Transverse colon (tissue), 4 donors: ENCODE measurements at regions not wholly inside any gene's neighbourhood (a gene's known extent, or its start where the extent isn't known, plus 50 kb on each side); places are given as distances from the start of the nearest gene placed in this dataset.

Source experiments
- DNase-seq: peaks from one replicate; pipeline ENCODE4 v3.0.0-alpha.2; 2019
- H3K27ac ChIP-seq, 4 donors: fragments of 200-600 bp; sonication (generic); 2 replicates each; pipeline ENCODE4 v1.5.1; 2016 to 2018; ENCODE audit warnings: inconsistent platforms in 4 of 4
- H3K27me3 ChIP-seq: fragments of 200-600 bp; sonication (generic); 2 replicates; pipeline ENCODE4 v1.5.1; 2017; ENCODE audit warnings: inconsistent platforms
- H3K36me3 ChIP-seq, 4 donors: fragments of 200-600 bp; sonication (generic); 2 replicates each; pipeline ENCODE4 v1.5.1; 2017 to 2019; ENCODE audit warnings: inconsistent platforms in 4 of 4
- H3K4me1 ChIP-seq, 4 donors: fragments of 200-600 bp; sonication (generic); 2 replicates each; pipeline ENCODE4 v1.5.1; 2017 to 2020; ENCODE audit warnings: inconsistent platforms in 4 of 4
- H3K4me3 ChIP-seq, 4 donors: fragments of 200-600 bp; sonication (generic); 1 replicate in 1 of 4; 2 replicates in 3 of 4; pipeline versions ENCODE4 v1.5.1 to v1.6.1; 2017 to 2019; ENCODE audit warnings: inconsistent platforms in 4 of 4
- H3K9me3 ChIP-seq, 2 donors: fragments of 200-600 bp; sonication (generic); 2 replicates each; pipeline ENCODE4 v1.5.1; 2017 to 2019; ENCODE audit warnings: inconsistent platforms in 2 of 2
- EP300 ChIP-seq: sonication (generic); formaldehyde crosslinking; IDR thresholded peaks from one replicate; pipeline ENCODE4 v1.6.1; 2017; ENCODE audit warnings: antibody characterized with exemption, low read depth
- POLR2A ChIP-seq: fragments of 450-650 bp; IDR thresholded peaks from one replicate; pipeline ENCODE4 v1.6.1; 2016; ENCODE audit warnings: antibody characterized with exemption, mild to moderate bottlenecking, moderate library complexity
- POLR2AphosphoS5 ChIP-seq, 3 donors: sonication (generic); formaldehyde crosslinking; IDR thresholded peaks; one replicate each; pipeline ENCODE4 v1.6.1; 2016; ENCODE audit warnings: antibody characterized with exemption in 3 of 3
- WGBS, 2 donors: methylation state at CpG; one replicate each; pipeline ENCODE4 v1.1.5; 2018; ENCODE audit warnings: low coverage in 1 of 2; 5-methylcytosine and 5-hydroxymethylcytosine counted together
- in situ Hi-C, 4 donors: fragments of 200-750 bp; cut with MboI; loops; one replicate each; pipeline versions ENCODE4 v1.15.0 to v1.15.1; 2017; ENCODE audit warnings: low sequenced_read_pairs in 3 of 4, low pct_ligation_motif_present in 1 of 4, low pct_unique_long_range_greater_than_20kb in 1 of 4
- intact Hi-C: fragments of 100-400 bp; cut with DNase I; formaldehyde crosslinking; loops from one replicate; pipeline ENCODE4 v1.15.1; 2023; ENCODE audit warnings: low total_unique reads
- TF ChIP-seq, protein P1 (sequence below), 5 experiments: fragments of 200-600 bp in 3 of 5; fragments of 450-650 bp in 2 of 5; sonication (generic) in 3 of 5; IDR thresholded peaks; 1 replicate in 2 of 5; 2 replicates in 3 of 5; pipeline ENCODE4 v1.5.1; 2016 to 2017; ENCODE audit warnings: antibody characterized with exemption in 5 of 5, inconsistent platforms in 3 of 5, mild to moderate bottlenecking in 2 of 5, moderate library complexity in 1 of 5

DNA sequence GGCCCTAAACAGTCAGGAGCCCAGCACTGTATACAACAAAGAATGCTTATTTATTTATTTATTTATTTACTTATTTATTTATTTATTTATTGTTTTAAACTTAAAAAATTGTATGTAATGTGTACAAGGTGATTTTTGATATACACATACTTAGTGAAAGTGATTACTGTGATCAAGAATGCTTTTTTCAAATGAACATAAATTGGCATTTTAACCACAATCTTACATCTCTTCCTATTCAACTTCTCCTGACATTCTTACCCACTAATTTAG is 776.6 kb downstream of the TSN start:
- Histone ChIP-seq H3K27ac (no peak overlapping the region), H3K4me1 (peaks cover 0 to 5% (median 0%) of the 10 kb centered on the region in 4 donors), H3K4me3 (no peak overlapping the region), H3K27me3 (no peaks in the 10 kb centered on the region), H3K9me3 (no peaks in the 10 kb centered on the region), H3K36me3 (no peaks in the 10 kb centered on the region)
- DNase-seq = no peak
- intact Hi-C loops = no loop called here
- TF ChIP-seq EP300 (no peak), POLR2A (no peak), POLR2AphosphoS5 (IDR thresholded peaks at IDR 0.05) (no peak)
- TF ChIP-seq, protein P1, sequence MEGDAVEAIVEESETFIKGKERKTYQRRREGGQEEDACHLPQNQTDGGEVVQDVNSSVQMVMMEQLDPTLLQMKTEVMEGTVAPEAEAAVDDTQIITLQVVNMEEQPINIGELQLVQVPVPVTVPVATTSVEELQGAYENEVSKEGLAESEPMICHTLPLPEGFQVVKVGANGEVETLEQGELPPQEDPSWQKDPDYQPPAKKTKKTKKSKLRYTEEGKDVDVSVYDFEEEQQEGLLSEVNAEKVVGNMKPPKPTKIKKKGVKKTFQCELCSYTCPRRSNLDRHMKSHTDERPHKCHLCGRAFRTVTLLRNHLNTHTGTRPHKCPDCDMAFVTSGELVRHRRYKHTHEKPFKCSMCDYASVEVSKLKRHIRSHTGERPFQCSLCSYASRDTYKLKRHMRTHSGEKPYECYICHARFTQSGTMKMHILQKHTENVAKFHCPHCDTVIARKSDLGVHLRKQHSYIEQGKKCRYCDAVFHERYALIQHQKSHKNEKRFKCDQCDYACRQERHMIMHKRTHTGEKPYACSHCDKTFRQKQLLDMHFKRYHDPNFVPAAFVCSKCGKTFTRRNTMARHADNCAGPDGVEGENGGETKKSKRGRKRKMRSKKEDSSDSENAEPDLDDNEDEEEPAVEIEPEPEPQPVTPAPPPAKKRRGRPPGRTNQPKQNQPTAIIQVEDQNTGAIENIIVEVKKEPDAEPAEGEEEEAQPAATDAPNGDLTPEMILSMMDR (IDR thresholded peaks at IDR 0.05) = no peak
- in situ Hi-C loops = no loop called here

GRCh38 chr2:122532481-122532880 is 777.0 kb downstream of the TSN start:
- in situ Hi-C loops (no loop called here), intact Hi-C loops (no loop called here)
- Histone ChIP-seq H3K4me1 (peaks cover 0 to 5% (median 0%) of the 10 kb centered on the region in 4 donors), H3K27me3 (no peaks in the 10 kb centered on the region), H3K4me3 (no peak overlapping the region), H3K27ac (no peak overlapping the region), H3K36me3 (no peaks in the 10 kb centered on the region), H3K9me3 (no peaks in the 10 kb centered on the region)
- 58 to 72% methylated on average over 3 to 5 of the region's 5 CpGs for WGBS, 2 donors
- DNase-seq = no peak
- TF ChIP-seq POLR2AphosphoS5 (IDR thresholded peaks at IDR 0.05) = no peak
- TF ChIP-seq, protein P1 (IDR thresholded peaks at IDR 0.05) = no peak
- TF ChIP-seq EP300 = no peak
- TF ChIP-seq POLR2A = no peak

DNA sequence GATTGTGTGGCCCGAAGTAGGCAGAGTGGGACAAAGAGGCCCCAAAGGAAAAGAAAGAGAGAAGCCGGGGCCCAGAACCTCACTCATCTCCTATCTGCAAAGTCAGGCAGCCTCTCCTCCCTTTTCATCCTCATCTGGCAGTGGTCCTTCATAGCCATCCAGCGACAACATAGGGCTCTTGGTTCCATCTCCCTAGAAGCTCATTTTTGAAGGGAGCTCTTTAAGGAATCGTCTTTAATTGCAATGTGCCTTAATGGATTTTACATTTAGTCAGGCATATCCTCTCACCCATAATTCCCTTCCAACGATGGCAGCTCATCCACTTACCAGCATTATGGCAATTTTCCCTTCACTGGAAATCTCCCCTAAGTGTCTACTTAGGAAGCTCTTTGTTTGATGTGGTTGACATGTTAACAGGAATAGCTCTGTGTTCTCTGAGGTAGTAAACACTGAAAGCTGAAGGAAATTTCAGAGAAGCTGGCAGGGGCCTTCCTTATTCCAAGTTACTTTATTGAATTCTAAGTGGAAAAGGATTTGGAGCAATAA is 780.6 kb downstream of the TSN start:
- DNase-seq = no peak
- WGBS, 2 donors = 82 to 86% methylated on average over 5 of the region's 5 CpGs
- peaks cover 0 to 7% (median 0%) of the 10 kb centered on the region in 4 donors for H3K4me1 ChIP-seq
- H3K9me3 ChIP-seq = no peaks in the 10 kb centered on the region
- intact Hi-C loops (no loop called here), in situ Hi-C loops (no loop called here)
- TF ChIP-seq POLR2AphosphoS5 (IDR thresholded peaks at IDR 0.05) (no peak), POLR2A (no peak), EP300 (no peak)
- TF ChIP-seq, protein P1 (IDR thresholded peaks at IDR 0.05) = no peak
- no peaks in the 10 kb centered on the region for H3K27me3 ChIP-seq
- no peaks in the 10 kb centered on the region for H3K36me3 ChIP-seq
- no peak overlapping the region for H3K4me3 ChIP-seq
- no peak overlapping the region for H3K27ac ChIP-seq

DNA sequence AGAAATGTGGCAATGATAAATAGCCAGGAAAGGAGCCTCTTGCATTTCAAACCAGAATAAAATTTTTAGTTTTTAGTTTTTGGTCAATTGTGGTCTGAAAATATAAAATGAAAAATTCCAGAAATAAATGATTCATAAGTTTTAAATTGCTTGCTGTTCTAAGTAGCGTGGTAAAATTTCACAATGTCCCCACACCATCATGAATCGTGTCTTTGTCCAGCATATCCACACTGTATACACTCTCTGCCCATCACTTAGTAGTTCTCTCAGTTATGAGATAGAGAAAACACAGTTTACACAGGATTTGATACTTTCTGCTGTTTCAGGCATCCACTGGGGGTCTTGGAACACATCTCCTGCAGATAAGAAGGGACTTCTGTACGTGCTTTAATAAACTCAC is 783.9 kb downstream of the TSN start:
- H3K9me3 ChIP-seq = no peaks in the 10 kb centered on the region
- TF ChIP-seq, protein P1 (IDR thresholded peaks at IDR 0.05) = no peak
- no peak for TF ChIP-seq POLR2A
- in situ Hi-C loops (no loop called here), intact Hi-C loops (no loop called here)
- peaks cover 0 to 3% (median 0%) of the 10 kb centered on the region in 4 donors for H3K4me1 ChIP-seq
- no peak for DNase-seq
- H3K36me3 ChIP-seq = no peaks in the 10 kb centered on the region
- H3K27me3 ChIP-seq = no peaks in the 10 kb centered on the region
- no peak overlapping the region for H3K27ac ChIP-seq
- no peak overlapping the region for H3K4me3 ChIP-seq
- WGBS, 2 donors = 78% methylated on average over 3 of the region's 3 CpGs
